ENCODE measurements at regions not wholly inside any gene's neighbourhood (a gene's known extent, or its start where the extent isn't known, plus 50 kb on each side); places are given as distances from the start of the nearest gene placed in this dataset.
A peak's percentile ranks its signal among the peaks of the same experiment; 100 is the strongest.

DNA sequence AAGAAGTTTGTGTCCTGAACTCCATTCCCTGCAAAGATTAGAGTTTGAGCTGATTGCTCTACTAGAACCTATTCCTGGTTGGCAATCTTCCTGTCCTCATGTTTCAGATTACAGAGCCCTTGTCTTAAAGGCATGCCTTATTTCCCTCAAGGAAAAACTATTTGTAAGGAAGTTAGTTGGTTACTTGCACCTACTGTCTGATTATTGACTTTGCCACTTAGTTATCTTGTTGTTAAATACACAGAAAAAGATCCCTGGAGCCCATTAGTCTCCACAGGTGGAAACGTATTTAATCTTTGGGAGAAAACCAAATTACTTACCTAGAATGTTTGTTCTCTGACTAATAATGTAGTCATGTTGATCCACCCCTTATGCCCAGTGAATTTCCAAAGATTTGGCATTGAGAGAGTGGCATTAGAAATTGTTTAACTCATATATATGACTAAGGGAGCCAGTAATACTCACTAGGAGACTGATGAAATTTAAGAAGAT is 132.3 kb upstream of the ELL2 start:
- POLR2A ChIA-PET, result interaction anchor here (0.9 kb wide), 2 partner anchors 108 to 131 kb away, joined by 3 read pairs; no protein-coding TSS in a partner anchor
- peak overlapping the region; percentile 76 to 81 for H3K27ac ChIP-seq
- peaks cover 49% of the 10 kb centered on the region for H3K4me1 ChIP-seq
- peak; percentile 89 to 95 for ATAC-seq
- H3K9me3 ChIP-seq, result no peaks in the 10 kb centered on the region
- peak; percentile 95 for FAIRE-seq
- peak overlapping the region; percentile 69 for H3K4me2 ChIP-seq
- CTCF ChIA-PET, result interaction anchor here (1.2 to 2.4 kb wide), 2 partner anchors 193 to 242 kb away, joined by 3 to 8 read pairs; no protein-coding TSS in a partner anchor
- 3% methylated on average over 1 of the region's 1 CpG for WGBS (ENCODE audit: missing lambda C conversion rate)
- no peak overlapping the region for H3K4me3 ChIP-seq
- peak; percentile 41 to 68 for DNase-seq (ENCODE audit: low read depth in 1 of 2, low spot score in 1 of 2)
- TF ChIP-seq JUNB (IDR thresholded peaks at IDR 0.05) (peak; percentile 97), ZC3H11A (IDR thresholded peaks at IDR 0.05) (no peak), BHLHE40 (IDR thresholded peaks at IDR 0.05; ENCODE audit: low read depth, low read length) (no peak), FOSL2 (IDR thresholded peaks at IDR 0.05) (peak; percentile 95), FOSL2 (CRISPR knock-in tag; IDR thresholded peaks at IDR 0.05) (peak; percentile 76), KDM5A (IDR thresholded peaks at IDR 0.05) (no peak), RARB (CRISPR knock-in tag; IDR thresholded peaks at IDR 0.05) (no peak), RAD21 (conservative IDR thresholded peaks at IDR 0.05 in 1 of 2, IDR thresholded peaks at IDR 0.05 in 1 of 2) (peak; percentile 9 to 60), HOXB5 (CRISPR knock-in tag; IDR thresholded peaks at IDR 0.05) (no peak), E2F6 (IDR thresholded peaks at IDR 0.05; ENCODE audit: borderline replicate concordance, low read depth) (no peak), HDAC2 (IDR thresholded peaks at IDR 0.05) (no peak), GATA3 (IDR thresholded peaks at IDR 0.05; ENCODE audit: borderline replicate concordance) (peak; percentile 81), RNF2 (IDR thresholded peaks at IDR 0.05; ENCODE audit: borderline replicate concordance, low read depth) (no peak), JUN (IDR thresholded peaks at IDR 0.05) (peak; percentile 43 to 88; a peak in 2 of 5 replicates), POLR2AphosphoS2 (conservative IDR thresholded peaks at IDR 0.05; ENCODE audit: low read length) (no peak), MYC (IDR thresholded peaks at IDR 0.05; ENCODE audit: borderline replicate concordance, low read length) (no peak), RFX5 (IDR thresholded peaks at IDR 0.05) (no peak), TP53 (CRISPR knock-in tag; IDR thresholded peaks at IDR 0.05) (no peak), CEBPB (IDR thresholded peaks at IDR 0.05) (peak; percentile 47 to 72; a peak in 3 of 4 replicates), HES2 (IDR thresholded peaks at IDR 0.05) (no peak), CBX2 (IDR thresholded peaks at IDR 0.05; ENCODE audit: borderline replicate concordance, low read depth) (no peak), EP300 (IDR thresholded peaks at IDR 0.05) (peak; percentile 56 to 69; a peak in 2 of 5 replicates), CTCF (IDR thresholded peaks at IDR 0.05) (no peak), ELK1 (IDR thresholded peaks at IDR 0.05; ENCODE audit: low read depth, low read length) (no peak), TFCP2L1 (CRISPR knock-in tag; IDR thresholded peaks at IDR 0.05) (no peak), ESRRA (IDR thresholded peaks at IDR 0.05; ENCODE audit: borderline replicate concordance, low read length) (no peak), MAZ (IDR thresholded peaks at IDR 0.05; ENCODE audit: borderline replicate concordance, low read depth, low read length) (no peak), CHD2 (IDR thresholded peaks at IDR 0.05; ENCODE audit: low read length, partially characterized antibody) (no peak), PHF8 (IDR thresholded peaks at IDR 0.05; ENCODE audit: borderline replicate concordance, low read depth) (no peak), FOSB (CRISPR knock-in tag; IDR thresholded peaks at IDR 0.05) (no peak), HEYL (CRISPR knock-in tag; IDR thresholded peaks at IDR 0.05) (no peak), CHD4 (IDR thresholded peaks at IDR 0.05; ENCODE audit: borderline replicate concordance) (no peak), MAFK (IDR thresholded peaks at IDR 0.05; ENCODE audit: partially characterized antibody) (no peak), EHF (CRISPR knock-in tag; IDR thresholded peaks at IDR 0.05) (no peak)
- TF ChIP-seq, protein P1, sequence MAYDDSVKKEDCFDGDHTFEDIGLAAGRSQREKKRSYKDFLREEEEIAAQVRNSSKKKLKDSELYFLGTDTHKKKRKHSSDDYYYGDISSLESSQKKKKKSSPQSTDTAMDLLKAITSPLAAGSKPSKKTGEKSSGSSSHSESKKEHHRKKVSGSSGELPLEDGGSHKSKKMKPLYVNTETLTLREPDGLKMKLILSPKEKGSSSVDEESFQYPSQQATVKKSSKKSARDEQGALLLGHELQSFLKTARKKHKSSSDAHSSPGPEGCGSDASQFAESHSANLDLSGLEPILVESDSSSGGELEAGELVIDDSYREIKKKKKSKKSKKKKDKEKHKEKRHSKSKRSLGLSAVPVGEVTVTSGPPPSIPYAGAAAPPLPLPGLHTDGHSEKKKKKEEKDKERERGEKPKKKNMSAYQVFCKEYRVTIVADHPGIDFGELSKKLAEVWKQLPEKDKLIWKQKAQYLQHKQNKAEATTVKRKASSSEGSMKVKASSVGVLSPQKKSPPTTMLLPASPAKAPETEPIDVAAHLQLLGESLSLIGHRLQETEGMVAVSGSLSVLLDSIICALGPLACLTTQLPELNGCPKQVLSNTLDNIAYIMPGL (CRISPR knock-in tag; IDR thresholded peaks at IDR 0.05; ENCODE audit: borderline replicate concordance), result no peak
- TF ChIP-seq, protein P2, sequence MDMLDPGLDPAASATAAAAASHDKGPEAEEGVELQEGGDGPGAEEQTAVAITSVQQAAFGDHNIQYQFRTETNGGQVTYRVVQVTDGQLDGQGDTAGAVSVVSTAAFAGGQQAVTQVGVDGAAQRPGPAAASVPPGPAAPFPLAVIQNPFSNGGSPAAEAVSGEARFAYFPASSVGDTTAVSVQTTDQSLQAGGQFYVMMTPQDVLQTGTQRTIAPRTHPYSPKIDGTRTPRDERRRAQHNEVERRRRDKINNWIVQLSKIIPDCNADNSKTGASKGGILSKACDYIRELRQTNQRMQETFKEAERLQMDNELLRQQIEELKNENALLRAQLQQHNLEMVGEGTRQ (IDR thresholded peaks at IDR 0.05), result no peak
- TF ChIP-seq, protein P3, sequence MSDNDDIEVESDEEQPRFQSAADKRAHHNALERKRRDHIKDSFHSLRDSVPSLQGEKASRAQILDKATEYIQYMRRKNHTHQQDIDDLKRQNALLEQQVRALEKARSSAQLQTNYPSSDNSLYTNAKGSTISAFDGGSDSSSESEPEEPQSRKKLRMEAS (IDR thresholded peaks at IDR 0.05), result no peak; the same call in 1 of the 2 replicates

Data from A549 (cell line).